HG03439 (cell line): ENCODE measurements at regions not wholly inside any gene's neighbourhood (a gene's known extent, or its start where the extent isn't known, plus 50 kb on each side); places are given as distances from the start of the nearest gene placed in this dataset.

ENCODE experiments used
- ATAC-seq: cut with Tn5 transposase; IDR thresholded peaks from one replicate; pipeline ENCODE4 v1.9.1; 2021; ENCODE audit warnings: mild to moderate bottlenecking, moderate library complexity; ENCODE audit not compliant: unreplicated experiment

- no peak for ATAC-seq
These were observed 265.4 kb upstream of the HES1 start for GRCh38 chr3:193870376-193871219.

GRCh38 chr3:193871220-193871485 lies 264.8 kb upstream of the HES1 start:
- ATAC-seq = no peak

DNA sequence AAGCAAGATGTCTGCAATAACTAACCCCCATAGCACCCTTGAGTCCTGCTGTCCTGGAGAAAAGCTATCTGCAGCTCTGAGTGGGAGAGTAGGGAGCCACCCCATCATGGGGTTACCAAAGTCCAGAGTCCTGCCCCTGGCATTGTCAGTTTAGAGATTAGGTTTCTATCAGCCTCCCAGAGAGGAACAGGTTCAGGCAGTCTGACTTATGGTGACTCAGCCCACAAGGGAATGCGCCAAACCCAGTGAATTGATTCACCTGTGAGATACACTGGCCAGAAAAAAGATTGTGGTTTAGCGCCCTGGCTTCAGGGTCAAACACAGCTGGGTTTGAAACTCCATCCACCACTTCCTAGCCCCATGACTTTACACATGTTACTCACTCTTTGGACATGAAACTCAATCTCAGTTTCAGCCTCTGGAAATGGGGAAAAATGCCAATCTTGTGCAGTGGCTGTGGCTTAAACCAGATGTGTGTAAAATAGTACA lies 263.6 kb upstream of the HES1 start:
- no peak for ATAC-seq

DNA sequence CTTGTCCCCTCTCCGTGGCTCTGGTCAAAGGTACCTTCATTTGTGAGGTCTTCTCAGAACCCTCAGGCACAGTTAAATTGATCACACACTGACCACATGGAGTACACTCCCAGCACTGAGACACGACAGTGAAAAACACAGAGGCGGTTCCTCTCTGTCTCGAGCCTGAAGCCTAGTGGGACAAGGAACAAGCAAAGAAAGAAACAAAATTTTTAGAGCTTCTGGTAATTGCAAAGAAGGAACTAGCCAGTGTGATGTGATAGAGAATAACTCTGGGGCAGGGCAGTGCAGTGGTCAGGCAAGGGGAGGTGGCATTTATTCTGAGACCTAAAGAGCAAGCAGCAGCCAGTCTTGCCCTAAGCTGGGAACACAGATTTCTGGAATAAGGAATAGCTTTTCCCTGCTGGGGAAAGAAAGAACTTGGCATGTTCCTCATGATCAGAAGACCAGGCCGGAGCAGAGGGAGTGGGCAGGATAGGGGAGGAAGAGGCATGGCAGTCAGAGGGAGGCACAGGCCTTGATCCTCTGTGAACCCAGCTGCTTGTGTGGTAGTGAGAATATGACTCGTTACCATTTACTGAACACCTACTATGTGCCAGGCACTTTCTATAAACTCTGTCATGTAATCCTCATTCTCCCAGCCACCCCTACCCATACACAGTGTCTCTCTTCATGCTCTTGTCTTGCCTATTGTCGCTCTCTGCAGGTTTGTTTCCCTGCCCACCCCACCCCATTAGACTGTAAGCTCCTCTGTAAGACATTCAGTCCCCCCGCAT lies 262.3 kb upstream of the HES1 start:
- ATAC-seq = no peak

GRCh38 chr3:193874512-193874911 lies 261.4 kb upstream of the HES1 start:
- no peak for ATAC-seq

DNA sequence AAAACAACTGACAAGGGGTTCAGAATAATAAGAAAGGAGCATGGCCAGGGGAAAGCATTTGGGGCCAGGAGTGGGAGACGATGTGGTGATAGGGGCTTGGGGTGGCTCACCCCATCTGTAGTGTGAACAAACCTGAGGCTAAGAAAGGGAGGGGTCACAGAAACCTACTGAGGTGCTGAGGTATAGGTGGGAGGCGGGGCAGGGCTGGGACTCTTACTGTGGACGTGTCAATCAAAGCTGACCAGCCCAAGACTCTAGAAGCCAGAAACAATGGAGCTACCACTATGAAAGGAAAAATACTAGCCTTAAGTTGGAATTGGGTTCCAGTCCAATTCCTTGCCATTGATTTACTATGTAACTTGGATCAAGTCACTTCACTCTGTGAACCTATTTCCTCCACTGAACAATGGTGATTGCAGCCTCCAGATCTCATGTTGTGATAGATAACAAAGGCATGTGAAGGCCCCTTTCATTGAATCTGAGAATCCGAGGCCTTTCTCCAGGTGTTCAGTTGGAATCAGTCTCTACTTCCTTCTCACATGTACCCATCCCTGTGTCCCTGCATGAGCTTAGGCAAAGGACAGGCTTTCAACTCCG lies 260.9 kb upstream of the HES1 start:
- ATAC-seq = no peak

- no peak for ATAC-seq
These were observed 260.2 kb upstream of the HES1 start for GRCh38 chr3:193875601-193876321.

- ATAC-seq = no peak
These were observed 256.7 kb upstream of the HES1 start for GRCh38 chr3:193879099-193879863.

DNA sequence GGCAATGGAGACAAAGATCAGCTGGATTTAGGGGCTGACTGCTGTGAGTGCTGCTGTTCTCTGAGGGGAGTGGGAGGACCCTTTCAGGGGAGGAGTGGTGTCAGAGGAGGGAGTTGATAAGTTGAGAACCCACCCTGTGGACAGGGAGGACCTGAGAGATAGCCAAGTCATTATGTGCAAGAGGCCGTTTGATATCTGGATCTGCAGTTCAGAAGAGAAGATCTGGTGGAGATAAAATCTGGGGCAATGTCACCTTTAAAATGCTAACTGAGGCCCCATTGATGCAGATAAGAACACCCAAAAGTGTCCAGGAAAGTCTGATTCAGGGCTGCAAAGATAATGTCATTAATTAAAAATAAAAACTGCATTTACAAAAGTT lies 256.1 kb upstream of the HES1 start:
- no peak for ATAC-seq

GRCh38 chr3:193882091-193882490 lies 253.9 kb upstream of the HES1 start:
- no peak for ATAC-seq

DNA sequence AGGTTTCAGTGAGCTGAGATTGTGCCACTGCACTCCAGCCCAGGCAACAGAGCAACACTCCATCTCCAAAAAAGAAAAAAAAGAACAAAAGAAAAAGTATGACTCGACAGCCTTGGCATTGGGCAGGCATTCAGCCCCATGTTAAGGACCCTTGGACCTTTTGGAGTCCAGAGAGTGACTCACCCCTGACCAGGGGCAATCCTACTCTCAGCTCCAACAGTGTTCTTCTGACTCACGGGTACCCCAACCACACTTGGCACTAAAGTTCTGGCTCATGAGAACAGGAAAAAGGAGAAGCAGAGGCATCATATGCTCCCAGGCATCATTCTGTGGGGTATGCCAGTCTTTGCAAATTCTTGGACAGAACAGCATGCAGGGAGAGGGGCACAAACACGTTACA lies 252.4 kb upstream of the HES1 start:
- no peak for ATAC-seq

DNA sequence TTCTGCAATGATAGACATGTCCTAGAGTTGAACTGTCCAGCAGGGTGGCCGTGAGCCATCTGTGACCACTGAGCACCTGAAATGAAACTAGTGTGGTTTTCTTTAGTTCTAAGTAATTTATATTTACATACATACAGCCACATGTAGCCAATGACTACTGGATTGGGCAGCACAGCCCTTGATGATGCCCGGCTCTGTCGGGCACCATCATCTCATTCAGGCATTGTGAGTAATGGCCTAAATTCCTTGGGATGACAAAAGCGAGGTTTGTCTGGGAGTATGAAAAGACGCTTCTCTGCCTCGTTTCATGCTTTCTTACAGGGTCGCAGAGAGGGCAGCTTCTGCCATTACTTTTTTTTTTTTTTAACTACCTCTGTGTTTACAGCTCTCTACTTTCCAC lies 251.9 kb upstream of the HES1 start:
- ATAC-seq = no peak

- no peak for ATAC-seq
These were observed 251.3 kb upstream of the HES1 start for GRCh38 chr3:193884652-193885051.

- ATAC-seq = no peak
These were observed 250.1 kb upstream of the HES1 start for GRCh38 chr3:193885832-193886231.

GRCh38 chr3:193890016-193890897 lies 245.7 kb upstream of the HES1 start:
- ATAC-seq = no peak

DNA sequence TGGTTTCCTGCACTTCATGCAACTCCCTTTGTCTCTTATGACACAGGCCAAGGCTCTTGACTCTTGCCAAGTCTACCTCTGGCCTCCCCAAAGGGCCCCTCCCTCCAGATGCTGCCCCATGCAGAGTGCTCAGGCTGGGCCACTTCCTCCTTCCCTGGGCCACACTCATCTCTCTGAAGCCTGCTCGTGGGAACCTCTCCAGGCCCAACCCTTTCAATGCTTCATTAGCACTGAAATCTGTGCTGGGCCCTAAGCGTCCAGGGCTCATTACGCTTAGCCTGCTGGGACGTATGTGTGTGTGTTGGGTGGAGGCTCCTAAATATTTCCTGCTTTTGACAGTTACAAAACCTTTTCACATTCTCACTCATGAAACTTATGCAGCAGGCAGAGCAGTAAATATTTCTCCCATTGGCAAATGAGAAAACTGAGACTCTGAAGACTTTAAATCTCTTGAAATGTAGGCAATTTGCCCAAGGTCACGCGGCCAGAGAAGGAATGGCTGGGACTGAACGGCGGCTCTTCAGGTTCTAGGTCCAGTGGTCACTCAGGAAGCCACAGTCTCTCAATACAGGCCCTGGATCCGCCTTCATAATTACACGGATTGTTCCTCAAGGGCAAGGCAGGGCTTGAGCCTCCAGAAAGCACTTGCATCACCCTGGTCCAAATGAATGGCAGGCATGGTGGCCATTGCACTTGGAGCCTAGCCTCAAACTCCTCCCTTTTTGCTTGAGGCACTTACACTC lies 241.7 kb upstream of the HES1 start:
- no peak for ATAC-seq

DNA sequence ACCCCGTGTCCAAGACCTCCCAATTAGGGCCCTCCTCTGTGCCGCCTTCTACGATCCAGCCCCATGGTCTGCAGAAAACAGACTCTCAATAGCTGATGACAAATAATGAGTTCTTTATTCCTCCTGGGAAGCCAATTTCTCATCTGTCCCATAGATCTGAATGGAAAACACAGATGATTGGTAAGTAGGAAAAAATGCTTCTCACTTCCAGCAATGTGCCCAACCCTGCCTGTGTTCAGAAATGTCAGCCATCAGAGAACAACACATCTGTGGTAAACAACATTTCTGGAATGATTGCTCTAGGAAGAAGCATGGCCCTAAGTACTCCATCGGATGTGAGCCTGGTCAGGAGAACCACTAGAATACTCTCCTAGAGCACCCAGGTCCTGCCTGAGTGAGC lies 240.5 kb upstream of the HES1 start:
- no peak for ATAC-seq

DNA sequence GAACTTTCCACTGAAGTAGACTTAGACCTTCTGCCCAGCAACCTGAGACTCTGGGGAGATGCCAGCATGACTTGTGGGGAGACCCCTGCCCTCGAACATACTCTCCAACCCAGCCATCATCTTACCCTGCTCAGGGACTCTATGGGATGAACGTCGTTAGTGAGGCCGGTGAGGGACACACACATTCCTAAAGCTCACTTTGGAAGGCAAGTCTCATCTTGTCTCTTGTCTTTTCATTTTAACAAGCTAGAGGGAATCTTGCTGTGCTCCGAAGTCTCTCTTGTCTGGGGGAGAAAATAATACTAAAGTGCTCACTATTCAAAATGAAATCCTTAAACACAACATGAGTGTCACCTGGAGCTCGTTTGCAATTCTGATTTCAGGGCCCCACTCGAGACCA lies 239.5 kb upstream of the HES1 start:
- no peak for ATAC-seq

DNA sequence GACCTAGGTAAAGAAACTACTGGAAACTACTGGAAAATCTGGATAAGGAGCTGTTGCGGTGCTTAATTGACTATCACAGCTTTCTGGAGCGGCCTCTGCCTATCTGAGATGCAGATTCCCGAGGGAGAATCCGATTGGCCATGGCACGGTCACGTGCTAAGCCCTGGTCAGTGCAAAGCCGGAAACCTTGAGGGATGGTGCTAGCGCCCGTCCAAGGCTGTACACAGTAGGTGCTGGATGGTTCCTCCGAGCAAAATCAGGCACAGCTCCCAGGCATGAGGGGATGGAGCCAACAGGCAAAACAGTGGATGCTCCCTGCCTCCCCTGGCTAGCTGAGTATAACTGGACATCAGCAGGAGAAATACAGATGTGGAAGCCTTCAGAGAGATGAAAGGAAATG lies 238.7 kb upstream of the HES1 start:
- ATAC-seq = no peak
